ENCODE measurements at regions not wholly inside any gene's neighbourhood (a gene's known extent, or its start where the extent isn't known, plus 50 kb on each side); places are given as distances from the start of the nearest gene placed in this dataset.

DNA sequence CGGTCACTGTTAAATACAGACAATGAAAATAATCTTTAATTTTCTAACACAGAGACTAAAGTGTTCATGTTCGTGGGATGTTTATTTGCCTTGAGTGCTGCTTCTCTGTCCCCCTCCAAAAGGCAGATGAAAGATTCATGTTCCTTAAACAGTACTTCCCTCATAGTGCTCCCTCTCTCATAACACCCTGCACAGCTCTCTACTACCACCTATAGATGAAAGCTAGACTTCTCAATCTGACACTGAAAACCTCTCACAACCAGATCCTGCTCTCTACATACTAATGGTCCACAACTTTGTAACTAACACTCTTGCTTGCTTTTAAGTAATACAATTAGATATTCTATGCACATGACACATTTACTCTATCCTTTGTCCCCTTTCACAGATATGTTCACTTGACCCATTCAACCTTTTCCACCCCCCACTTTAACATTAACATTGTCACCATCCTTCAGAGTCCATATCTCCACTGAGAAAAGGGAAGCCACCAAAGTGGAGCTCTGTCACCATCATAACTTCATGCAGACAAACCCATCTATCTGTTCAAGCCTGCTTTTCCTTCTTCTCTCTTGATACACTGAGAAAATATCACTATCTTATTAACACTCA, 266.4 kb upstream of the USP15 start:
- TF ChIP-seq, protein P1, sequence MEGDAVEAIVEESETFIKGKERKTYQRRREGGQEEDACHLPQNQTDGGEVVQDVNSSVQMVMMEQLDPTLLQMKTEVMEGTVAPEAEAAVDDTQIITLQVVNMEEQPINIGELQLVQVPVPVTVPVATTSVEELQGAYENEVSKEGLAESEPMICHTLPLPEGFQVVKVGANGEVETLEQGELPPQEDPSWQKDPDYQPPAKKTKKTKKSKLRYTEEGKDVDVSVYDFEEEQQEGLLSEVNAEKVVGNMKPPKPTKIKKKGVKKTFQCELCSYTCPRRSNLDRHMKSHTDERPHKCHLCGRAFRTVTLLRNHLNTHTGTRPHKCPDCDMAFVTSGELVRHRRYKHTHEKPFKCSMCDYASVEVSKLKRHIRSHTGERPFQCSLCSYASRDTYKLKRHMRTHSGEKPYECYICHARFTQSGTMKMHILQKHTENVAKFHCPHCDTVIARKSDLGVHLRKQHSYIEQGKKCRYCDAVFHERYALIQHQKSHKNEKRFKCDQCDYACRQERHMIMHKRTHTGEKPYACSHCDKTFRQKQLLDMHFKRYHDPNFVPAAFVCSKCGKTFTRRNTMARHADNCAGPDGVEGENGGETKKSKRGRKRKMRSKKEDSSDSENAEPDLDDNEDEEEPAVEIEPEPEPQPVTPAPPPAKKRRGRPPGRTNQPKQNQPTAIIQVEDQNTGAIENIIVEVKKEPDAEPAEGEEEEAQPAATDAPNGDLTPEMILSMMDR (IDR thresholded peaks at IDR 0.05): peak in 5 of 7 experiments; percentile 39 to 67 (median 57)
- no peak for TF ChIP-seq POLR2A (IDR thresholded peaks at IDR 0.05)
